ENCODE measurements at regions not wholly inside any gene's neighbourhood (a gene's known extent, or its start where the extent isn't known, plus 50 kb on each side); places are given as distances from the start of the nearest gene placed in this dataset.

GRCh38 chr7:28318101-28318762, 94.1 kb upstream of the CREB5 start:
- H3K27ac Mint-ChIP-seq = no peak overlapping the region
- no peaks in the 10 kb centered on the region for H3K36me3 Mint-ChIP-seq
- H3K9me3 Mint-ChIP-seq = no peaks in the 10 kb centered on the region
- Histone ChIP-seq H3K9me3 (ENCODE audit: control insufficient read depth, insufficient read depth, low read length) (no peaks in the 10 kb centered on the region), H3K4me3 (ENCODE audit: low read length) (no peak overlapping the region), H3K36me3 (ENCODE audit: control insufficient read depth, insufficient read depth, low read length) (no peaks in the 10 kb centered on the region), H3K4me1 (ENCODE audit: control insufficient read depth, insufficient read depth, low read length) (no peaks in the 10 kb centered on the region), H3K27ac (ENCODE audit: low read length) (no peak overlapping the region), H3K27me3 (ENCODE audit: control insufficient read depth, insufficient read depth, low read length) (peaks cover 12% of the 10 kb centered on the region)
- ATAC-seq (no peak), DNase-seq (no peak)
- TF ChIP-seq CTCF (IDR thresholded peaks at IDR 0.05) = no peak
- H3K4me1 Mint-ChIP-seq = no peaks in the 10 kb centered on the region
- peaks cover 16 to 44% of the 10 kb centered on the region in 2 donors for H3K27me3 Mint-ChIP-seq (ENCODE audit: low read depth in 2 of 2)
- intact Hi-C loops (cut with micrococcal nuclease) = no loop called here
- 75% methylated on average over 3 of the region's 3 CpGs for WGBS (ENCODE audit: insufficient coverage)
- H3K4me3 Mint-ChIP-seq = no peak overlapping the region

- H3K27me3 Mint-ChIP-seq (ENCODE audit: low read depth in 2 of 2) = peaks cover 0 to 12% of the 10 kb centered on the region in 2 donors
- intact Hi-C loops (cut with micrococcal nuclease) = no loop called here
Measured at GRCh38 chr7:28323833-28324232, 88.5 kb upstream of the CREB5 start.

GRCh38 chr7:28328146-28328545, 84.2 kb upstream of the CREB5 start:
- Histone ChIP-seq H3K27ac (ENCODE audit: low read length) (no peak overlapping the region), H3K4me3 (ENCODE audit: low read length) (no peak overlapping the region), H3K36me3 (ENCODE audit: control insufficient read depth, insufficient read depth, low read length) (no peaks in the 10 kb centered on the region), H3K4me1 (ENCODE audit: control insufficient read depth, insufficient read depth, low read length) (peaks cover 4% of the 10 kb centered on the region), H3K27me3 (ENCODE audit: control insufficient read depth, insufficient read depth, low read length) (no peaks in the 10 kb centered on the region), H3K9me3 (ENCODE audit: control insufficient read depth, insufficient read depth, low read length) (no peaks in the 10 kb centered on the region)
- no peaks in the 10 kb centered on the region for H3K36me3 Mint-ChIP-seq
- no peaks in the 10 kb centered on the region for H3K9me3 Mint-ChIP-seq
- H3K4me1 Mint-ChIP-seq = peaks cover 19 to 20% of the 10 kb centered on the region in 2 donors
- intact Hi-C loops (cut with micrococcal nuclease) = no loop called here
- WGBS (ENCODE audit: insufficient coverage) = 70% methylated on average over 2 of the region's 2 CpGs
- DNase-seq (peak in 1 of 2 donors; percentile 33), ATAC-seq (no peak)
- H3K4me3 Mint-ChIP-seq = no peak overlapping the region
- peaks cover 0 to 12% of the 10 kb centered on the region in 2 donors for H3K27me3 Mint-ChIP-seq (ENCODE audit: low read depth in 2 of 2)
- no peak for TF ChIP-seq CTCF (IDR thresholded peaks at IDR 0.05)
- peak overlapping the region in 1 of 2 donors; percentile 29 for H3K27ac Mint-ChIP-seq

More at GRCh38 chr7:28323833-28324232, 88.5 kb upstream of the CREB5 start:
- no peak overlapping the region for H3K27ac ChIP-seq (ENCODE audit: low read length)
- H3K9me3 ChIP-seq (ENCODE audit: control insufficient read depth, insufficient read depth, low read length) = no peaks in the 10 kb centered on the region
- H3K27me3 ChIP-seq (ENCODE audit: control insufficient read depth, insufficient read depth, low read length) = no peaks in the 10 kb centered on the region
- H3K36me3 ChIP-seq (ENCODE audit: control insufficient read depth, insufficient read depth, low read length) = no peaks in the 10 kb centered on the region
- H3K4me3 ChIP-seq (ENCODE audit: low read length) = no peak overlapping the region
- WGBS (ENCODE audit: insufficient coverage) = 93% methylated on average over 7 of the region's 7 CpGs
- Mint-ChIP-seq H3K9me3 (no peaks in the 10 kb centered on the region), H3K27ac (no peak overlapping the region), H3K4me1 (no peaks in the 10 kb centered on the region), H3K4me3 (no peak overlapping the region), H3K36me3 (no peaks in the 10 kb centered on the region)
- TF ChIP-seq CTCF (IDR thresholded peaks at IDR 0.05) = no peak
- ATAC-seq (no peak), DNase-seq (no peak)
- no peaks in the 10 kb centered on the region for H3K4me1 ChIP-seq (ENCODE audit: control insufficient read depth, insufficient read depth, low read length)

All from natural killer cell (primary cell).